GM19372 (cell line): ENCODE measurements at regions not wholly inside any gene's neighbourhood (a gene's known extent, or its start where the extent isn't known, plus 50 kb on each side); places are given as distances from the start of the nearest gene placed in this dataset.
"Not testable (repeated sequence)": the region's sequence is repeated elsewhere in the genome, so short reads cannot be mapped to it uniquely, and the experiment has no call there.

Experiments used
- ATAC-seq: cut with Tn5 transposase; IDR thresholded peaks from one replicate; pipeline ENCODE4 v1.9.1; 2021; ENCODE audit warnings: mild to moderate bottlenecking, low read depth, moderate library complexity; ENCODE audit not compliant: unreplicated experiment

GRCh38 chr3:159499031-159499793, 489.4 kb upstream of the IL12A start:
- ATAC-seq = no peak

- no peak for ATAC-seq
Observed at GRCh38 chr3:159501029-159501428, 487.6 kb upstream of the IL12A start.

- no peak for ATAC-seq
Observed at GRCh38 chr3:159502986-159503385, 485.6 kb upstream of the IL12A start.

- ATAC-seq = not testable (repeated sequence)
Observed at GRCh38 chr3:159510988-159511387, 477.6 kb upstream of the IL12A start.

- ATAC-seq = no peak
Observed at GRCh38 chr3:159513444-159513843, 475.2 kb upstream of the IL12A start.

- ATAC-seq = no peak
Observed at GRCh38 chr3:159513867-159514380, 474.7 kb upstream of the IL12A start.

- ATAC-seq = no peak
Observed at GRCh38 chr3:159517105-159517504, 471.5 kb upstream of the IL12A start.

- ATAC-seq = no peak
Observed at GRCh38 chr3:159520638-159521037, 468.0 kb upstream of the IL12A start.

- no peak for ATAC-seq
Observed at GRCh38 chr3:159522276-159522675, 466.4 kb upstream of the IL12A start.

GRCh38 chr3:159528251-159528895, 460.3 kb upstream of the IL12A start:
- no peak for ATAC-seq

- no peak for ATAC-seq
Observed at GRCh38 chr3:159532577-159532976, 456.1 kb upstream of the IL12A start.

GRCh38 chr3:159534496-159534895, 454.1 kb upstream of the IL12A start:
- ATAC-seq = no peak

- ATAC-seq = no peak
Observed at GRCh38 chr3:159536876-159537275, 451.8 kb upstream of the IL12A start.

- ATAC-seq = no peak
Observed at GRCh38 chr3:159538507-159538906, 450.1 kb upstream of the IL12A start.

GRCh38 chr3:159540882-159541495, 447.6 kb upstream of the IL12A start:
- ATAC-seq = no peak

- no peak for ATAC-seq
Observed at GRCh38 chr3:159548675-159549335, 439.8 kb upstream of the IL12A start.

- no peak for ATAC-seq
Observed at GRCh38 chr3:159555205-159555604, 433.4 kb upstream of the IL12A start.

- no peak for ATAC-seq
Observed at GRCh38 chr3:159559771-159560170, 428.9 kb upstream of the IL12A start.

- no peak for ATAC-seq
Observed at GRCh38 chr3:159560214-159560979, 428.2 kb upstream of the IL12A start.

- ATAC-seq = no peak
Observed at GRCh38 chr3:159565313-159565712, 423.3 kb upstream of the IL12A start.
